Neuron (in vitro differentiated cells): ENCODE measurements at regions not wholly inside any gene's neighbourhood (a gene's known extent, or its start where the extent isn't known, plus 50 kb on each side); places are given as distances from the start of the nearest gene placed in this dataset.

Source experiments
- H2AFZ ChIP-seq: one replicate; pipeline ENCODE4 v1.6.1; 2013; ENCODE audit warnings: low read depth, mild to moderate bottlenecking, inconsistent platforms, low read length, moderate library complexity
- H3K27me3 ChIP-seq: one replicate; pipeline ENCODE4 v1.6.1; 2013; ENCODE audit warnings: low read length; ENCODE audit not compliant: insufficient read depth
- H3K36me3 ChIP-seq: one replicate; pipeline ENCODE4 v1.6.1; 2013; ENCODE audit warnings: low read length; ENCODE audit not compliant: insufficient read depth
- H3K4me1 ChIP-seq: one replicate; pipeline ENCODE4 v1.6.1; 2013; ENCODE audit warnings: low read length; ENCODE audit not compliant: insufficient read depth
- H3K4me3 ChIP-seq: 2 replicates; pipeline ENCODE4 v1.5.1; 2013; ENCODE audit warnings: mild to moderate bottlenecking, low read length, moderate library complexity
- H3K9me3 ChIP-seq: one replicate; pipeline ENCODE4 v1.6.1; 2013; ENCODE audit warnings: low read length

DNA sequence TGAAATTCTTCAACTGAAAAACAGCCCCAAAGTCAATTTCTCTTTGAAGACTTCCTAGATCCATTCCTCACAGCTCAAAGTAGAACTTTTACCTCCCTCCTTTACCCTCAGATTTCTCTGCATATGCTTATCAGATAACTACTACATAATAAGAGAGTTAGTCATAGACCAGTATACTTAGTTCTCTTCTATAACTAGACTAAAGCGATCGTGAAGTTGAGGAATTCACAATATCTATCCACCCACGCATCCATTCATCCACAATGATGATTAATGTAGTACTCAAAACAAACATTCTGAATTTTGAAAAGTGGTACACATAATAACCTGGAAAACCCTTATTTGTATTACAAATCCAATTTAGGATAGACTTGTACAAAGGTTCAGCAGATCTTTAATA, 800.9 kb upstream of the TENM4 start:
- no peak overlapping the region for H3K4me3 ChIP-seq
- no peaks in the 10 kb centered on the region for H3K4me1 ChIP-seq
- H3K9me3 ChIP-seq: no peaks in the 10 kb centered on the region
- no peaks in the 10 kb centered on the region for H3K27me3 ChIP-seq
- H2AFZ ChIP-seq: no peak overlapping the region
- H3K36me3 ChIP-seq: no peaks in the 10 kb centered on the region

DNA sequence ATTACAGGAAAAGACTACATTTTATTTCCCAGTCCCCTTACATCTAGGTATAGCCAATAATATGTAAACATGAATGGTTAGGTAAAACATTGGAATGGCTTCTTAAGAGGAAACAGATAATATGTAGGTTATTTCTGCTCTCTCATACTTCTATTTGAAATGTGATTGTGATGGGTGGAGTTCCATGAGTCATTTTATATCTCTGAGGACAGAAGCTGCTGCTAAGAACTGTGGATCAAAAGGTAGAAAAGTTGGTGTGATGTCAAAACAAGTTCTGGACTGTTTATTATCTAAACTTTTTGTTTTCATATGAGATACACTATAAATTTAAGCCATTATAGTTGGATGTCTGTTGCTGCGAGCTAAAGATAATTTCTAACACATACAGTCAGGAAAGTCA, 799.4 kb upstream of the TENM4 start:
- Histone ChIP-seq H3K9me3 (no peaks in the 10 kb centered on the region), H2AFZ (no peak overlapping the region), H3K27me3 (no peaks in the 10 kb centered on the region), H3K4me3 (no peak overlapping the region), H3K36me3 (no peaks in the 10 kb centered on the region), H3K4me1 (no peaks in the 10 kb centered on the region)

DNA sequence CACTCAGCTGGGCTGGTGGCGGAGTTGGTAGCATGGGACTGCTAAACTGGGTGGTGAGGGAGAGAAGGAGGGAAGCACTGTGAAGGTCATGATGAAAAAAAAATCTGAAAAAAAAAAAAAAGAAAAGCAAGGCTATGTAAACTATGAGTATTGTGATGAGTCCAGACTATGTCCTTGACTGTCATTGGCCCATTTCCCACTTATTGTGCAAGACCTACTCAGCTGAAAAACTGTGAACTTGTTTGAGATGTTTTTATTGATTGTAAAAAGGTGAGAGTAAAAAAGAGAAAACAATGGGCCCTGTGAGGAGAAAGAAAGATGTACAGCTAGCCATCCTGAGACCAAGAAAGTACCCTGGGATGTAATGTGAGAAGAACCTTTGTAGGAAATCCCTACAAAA, 798.4 kb upstream of the TENM4 start:
- Histone ChIP-seq H2AFZ (no peak overlapping the region), H3K27me3 (no peaks in the 10 kb centered on the region), H3K4me3 (no peak overlapping the region), H3K36me3 (no peaks in the 10 kb centered on the region), H3K9me3 (no peaks in the 10 kb centered on the region), H3K4me1 (no peaks in the 10 kb centered on the region)

GRCh38 chr11:80227915-80228314, 787.1 kb upstream of the TENM4 start:
- Histone ChIP-seq H2AFZ (no peak overlapping the region), H3K36me3 (no peaks in the 10 kb centered on the region), H3K4me1 (no peaks in the 10 kb centered on the region), H3K27me3 (no peaks in the 10 kb centered on the region), H3K4me3 (no peak overlapping the region), H3K9me3 (no peaks in the 10 kb centered on the region)

GRCh38 chr11:80214413-80214812, 773.6 kb upstream of the TENM4 start:
- Histone ChIP-seq H3K36me3 (no peaks in the 10 kb centered on the region), H3K27me3 (no peaks in the 10 kb centered on the region), H2AFZ (no peak overlapping the region), H3K4me1 (no peaks in the 10 kb centered on the region), H3K4me3 (no peak overlapping the region), H3K9me3 (no peaks in the 10 kb centered on the region)

DNA sequence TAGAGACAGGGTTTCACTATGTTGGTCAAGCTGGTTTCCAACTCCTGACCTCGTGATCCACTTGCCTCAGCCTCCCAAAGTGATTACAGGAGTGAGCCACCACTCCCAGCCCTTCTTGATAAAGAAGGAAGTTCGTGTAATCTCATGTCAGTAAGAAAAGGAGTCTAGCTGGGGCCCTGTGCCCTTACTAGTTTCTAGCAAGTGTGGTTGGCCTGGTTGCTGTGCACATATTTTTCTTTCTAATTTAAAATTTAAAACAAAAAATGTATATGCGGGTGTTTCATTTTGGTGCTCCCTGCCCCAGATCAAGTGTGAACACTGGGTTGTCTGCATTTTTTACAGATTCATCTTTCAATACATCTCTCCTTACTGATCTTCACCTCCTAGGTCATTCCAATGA, 770.8 kb upstream of the TENM4 start:
- H3K9me3 ChIP-seq: no peaks in the 10 kb centered on the region

DNA sequence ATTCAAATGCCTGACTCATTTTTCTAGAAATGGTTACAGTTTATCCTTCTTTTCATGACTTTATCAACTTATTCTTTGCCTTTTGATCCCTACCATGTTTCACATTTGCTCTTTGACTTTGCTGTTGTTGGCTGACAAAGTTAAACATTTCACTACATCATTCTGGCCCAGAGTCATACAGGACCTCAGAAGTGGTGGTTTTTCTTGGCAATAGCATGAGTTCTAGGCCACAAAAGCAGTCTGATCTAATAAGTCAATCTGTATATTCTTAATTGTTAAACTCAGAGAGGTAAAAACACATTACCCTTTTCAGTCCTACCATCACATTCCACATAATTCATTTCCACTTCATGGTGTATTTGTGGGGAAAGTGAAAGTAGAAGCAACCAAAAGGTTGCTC, 763.2 kb upstream of the TENM4 start:
- Histone ChIP-seq H3K9me3 (no peaks in the 10 kb centered on the region), H3K27me3 (no peaks in the 10 kb centered on the region), H3K4me1 (no peaks in the 10 kb centered on the region), H2AFZ (no peak overlapping the region), H3K4me3 (no peak overlapping the region), H3K36me3 (no peaks in the 10 kb centered on the region)

More for the DNA sequence above, 770.8 kb upstream of the TENM4 start:
- Histone ChIP-seq H3K27me3 (no peaks in the 10 kb centered on the region), H2AFZ (no peak overlapping the region), H3K36me3 (no peaks in the 10 kb centered on the region), H3K4me1 (no peaks in the 10 kb centered on the region), H3K4me3 (no peak overlapping the region)

DNA sequence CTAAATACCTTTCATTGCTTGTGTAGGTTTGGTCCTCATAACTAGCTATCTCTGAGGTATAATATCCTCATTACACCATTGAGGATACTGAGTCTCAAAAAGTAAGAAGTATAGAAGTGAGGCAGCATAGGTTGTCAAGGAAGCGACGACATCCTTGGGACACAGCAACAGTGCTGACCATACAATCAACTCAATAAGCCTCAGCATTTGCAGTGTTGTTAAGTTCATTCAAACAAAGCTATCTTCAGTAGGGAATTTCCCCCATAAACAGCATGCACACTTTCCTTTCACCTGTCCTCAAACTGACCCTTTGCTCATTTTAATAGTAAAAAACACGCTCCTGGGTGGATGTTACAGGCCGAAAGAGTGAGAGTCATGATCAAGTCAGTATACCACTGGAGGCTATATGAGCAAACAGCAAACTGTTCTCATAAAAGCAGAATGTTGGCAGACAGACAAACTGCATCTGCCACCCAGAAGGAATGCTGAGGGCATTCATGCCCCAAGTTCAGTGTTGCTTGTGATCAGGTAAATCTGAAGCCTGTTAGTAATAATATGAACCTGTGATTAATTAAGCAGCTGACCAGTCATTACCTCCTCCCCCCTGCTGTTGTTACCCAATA, 756.2 kb upstream of the TENM4 start:
- Histone ChIP-seq H3K27me3 (no peaks in the 10 kb centered on the region), H2AFZ (no peak overlapping the region), H3K36me3 (no peaks in the 10 kb centered on the region), H3K4me3 (no peak overlapping the region), H3K9me3 (no peaks in the 10 kb centered on the region), H3K4me1 (no peaks in the 10 kb centered on the region)

GRCh38 chr11:80196041-80196440, 755.2 kb upstream of the TENM4 start:
- Histone ChIP-seq H3K4me1 (no peaks in the 10 kb centered on the region), H3K27me3 (no peaks in the 10 kb centered on the region), H3K36me3 (no peaks in the 10 kb centered on the region), H3K4me3 (no peak overlapping the region), H2AFZ (no peak overlapping the region), H3K9me3 (no peaks in the 10 kb centered on the region)

GRCh38 chr11:80194625-80195024, 753.8 kb upstream of the TENM4 start:
- H3K4me3 ChIP-seq: no peak overlapping the region
- no peaks in the 10 kb centered on the region for H3K4me1 ChIP-seq
- no peaks in the 10 kb centered on the region for H3K9me3 ChIP-seq
- no peaks in the 10 kb centered on the region for H3K27me3 ChIP-seq
- H2AFZ ChIP-seq: no peak overlapping the region
- no peaks in the 10 kb centered on the region for H3K36me3 ChIP-seq

DNA sequence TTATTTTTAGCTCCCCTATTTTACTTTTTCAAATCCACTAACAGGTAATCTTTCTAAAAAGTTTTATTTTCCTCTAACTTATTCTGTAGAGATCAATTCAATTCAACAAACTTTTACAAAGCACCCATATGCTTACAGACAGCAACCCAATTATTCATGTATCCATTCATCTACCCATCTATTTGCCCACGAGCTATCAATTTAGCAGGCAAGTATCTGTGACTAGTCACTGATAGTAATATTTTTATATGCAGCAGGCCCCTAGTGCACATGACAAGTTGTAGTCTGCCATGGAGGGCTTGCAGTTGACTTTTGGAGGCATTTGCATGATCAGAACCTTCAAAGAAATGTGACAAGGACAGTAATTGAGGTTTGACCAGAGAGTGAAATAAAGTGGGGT, 753.2 kb upstream of the TENM4 start:
- Histone ChIP-seq H2AFZ (no peak overlapping the region), H3K4me3 (no peak overlapping the region), H3K4me1 (no peaks in the 10 kb centered on the region), H3K36me3 (no peaks in the 10 kb centered on the region), H3K9me3 (no peaks in the 10 kb centered on the region), H3K27me3 (no peaks in the 10 kb centered on the region)

GRCh38 chr11:80188076-80188627, 747.3 kb upstream of the TENM4 start:
- Histone ChIP-seq H3K36me3 (no peaks in the 10 kb centered on the region), H3K4me1 (no peaks in the 10 kb centered on the region), H2AFZ (no peak overlapping the region), H3K9me3 (no peaks in the 10 kb centered on the region), H3K4me3 (no peak overlapping the region), H3K27me3 (no peaks in the 10 kb centered on the region)

GRCh38 chr11:80186692-80187091, 745.9 kb upstream of the TENM4 start:
- H3K4me1 ChIP-seq: no peaks in the 10 kb centered on the region
- H3K4me3 ChIP-seq: no peak overlapping the region
- H3K27me3 ChIP-seq: no peaks in the 10 kb centered on the region
- no peaks in the 10 kb centered on the region for H3K36me3 ChIP-seq
- no peak overlapping the region for H2AFZ ChIP-seq
- no peaks in the 10 kb centered on the region for H3K9me3 ChIP-seq

DNA sequence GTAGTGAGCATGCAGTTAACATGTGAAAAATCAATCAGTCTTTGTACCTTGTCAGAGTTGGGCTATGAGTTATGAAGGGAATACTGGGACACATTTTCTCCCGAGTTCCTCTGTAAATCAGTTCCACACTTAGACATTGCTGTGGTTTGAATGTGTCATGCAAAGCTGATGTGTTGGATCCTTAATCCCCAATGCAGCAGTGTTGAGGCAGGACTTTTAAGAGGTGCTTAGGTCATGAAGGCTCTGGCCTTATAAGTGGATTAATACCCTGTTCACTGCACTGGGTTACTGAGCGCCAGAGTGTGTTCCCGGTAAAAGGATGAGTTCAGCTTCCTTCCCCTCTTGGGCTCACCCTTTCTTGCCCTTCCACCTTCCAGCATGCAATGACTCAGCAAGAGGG, 742.1 kb upstream of the TENM4 start:
- Histone ChIP-seq H3K4me3 (no peak overlapping the region), H3K36me3 (no peaks in the 10 kb centered on the region), H3K27me3 (no peaks in the 10 kb centered on the region), H2AFZ (no peak overlapping the region), H3K4me1 (no peaks in the 10 kb centered on the region), H3K9me3 (no peaks in the 10 kb centered on the region)
